Loucy (cell line): ENCODE measurements at regions not wholly inside any gene's neighbourhood (a gene's known extent, or its start where the extent isn't known, plus 50 kb on each side); places are given as distances from the start of the nearest gene placed in this dataset.

Source experiments
- EZH2phosphoT487 ChIP-seq: fragments of 200-600 bp; IDR thresholded peaks from 2 replicates; pipeline ENCODE4 v1.6.1; 2018; ENCODE audit warnings: antibody characterized with exemption, mild to moderate bottlenecking, moderate library complexity, borderline replicate concordance
- TF ChIP-seq, protein P1 (sequence below): fragments of 200-600 bp; sonication (generic); conservative IDR thresholded peaks from 2 replicates; pipeline ENCODE4 v1.5.1; 2014; ENCODE audit warnings: mild to moderate bottlenecking, antibody characterized with exemption, low read length

DNA sequence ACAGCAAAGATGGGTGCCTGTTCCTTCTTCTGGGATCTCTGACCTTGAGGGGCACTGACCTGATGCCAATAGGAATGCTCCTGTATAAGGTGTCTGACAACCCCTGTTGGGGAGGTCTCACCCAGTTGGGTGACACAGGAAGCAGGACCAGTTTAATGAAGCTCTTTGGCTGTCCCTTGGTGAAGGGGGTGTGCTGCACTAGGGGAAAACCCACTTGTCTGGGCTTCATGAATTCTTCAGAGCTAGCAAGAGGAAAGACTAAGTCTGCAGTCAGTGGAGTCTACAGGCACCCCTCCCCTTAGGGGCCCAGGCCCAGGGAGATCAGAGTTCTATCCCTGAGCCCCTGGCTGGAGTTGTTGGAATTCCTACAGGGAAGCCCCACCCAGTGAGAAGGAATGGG is 550.8 kb upstream of the CHAC2 start:
- TF ChIP-seq, protein P1, sequence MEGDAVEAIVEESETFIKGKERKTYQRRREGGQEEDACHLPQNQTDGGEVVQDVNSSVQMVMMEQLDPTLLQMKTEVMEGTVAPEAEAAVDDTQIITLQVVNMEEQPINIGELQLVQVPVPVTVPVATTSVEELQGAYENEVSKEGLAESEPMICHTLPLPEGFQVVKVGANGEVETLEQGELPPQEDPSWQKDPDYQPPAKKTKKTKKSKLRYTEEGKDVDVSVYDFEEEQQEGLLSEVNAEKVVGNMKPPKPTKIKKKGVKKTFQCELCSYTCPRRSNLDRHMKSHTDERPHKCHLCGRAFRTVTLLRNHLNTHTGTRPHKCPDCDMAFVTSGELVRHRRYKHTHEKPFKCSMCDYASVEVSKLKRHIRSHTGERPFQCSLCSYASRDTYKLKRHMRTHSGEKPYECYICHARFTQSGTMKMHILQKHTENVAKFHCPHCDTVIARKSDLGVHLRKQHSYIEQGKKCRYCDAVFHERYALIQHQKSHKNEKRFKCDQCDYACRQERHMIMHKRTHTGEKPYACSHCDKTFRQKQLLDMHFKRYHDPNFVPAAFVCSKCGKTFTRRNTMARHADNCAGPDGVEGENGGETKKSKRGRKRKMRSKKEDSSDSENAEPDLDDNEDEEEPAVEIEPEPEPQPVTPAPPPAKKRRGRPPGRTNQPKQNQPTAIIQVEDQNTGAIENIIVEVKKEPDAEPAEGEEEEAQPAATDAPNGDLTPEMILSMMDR: no peak
- no peak for TF ChIP-seq EZH2phosphoT487
